Testis (tissue), 2 donors: ENCODE measurements at regions not wholly inside any gene's neighbourhood (a gene's known extent, or its start where the extent isn't known, plus 50 kb on each side); places are given as distances from the start of the nearest gene placed in this dataset.
A peak's percentile ranks its signal among the peaks of the same experiment; 100 is the strongest.

Source experiments
- DNase-seq: peaks from one replicate; pipeline ENCODE4 v3.0.0-alpha.2; 2019
- H3K27ac ChIP-seq, 2 donors: fragments of 200-600 bp; sonication (generic); one replicate each; pipeline ENCODE4 v1.5.1; 2019
- H3K27me3 ChIP-seq: fragments of 200-600 bp; sonication (generic); one replicate; pipeline ENCODE4 v1.5.1; 2019
- H3K36me3 ChIP-seq: fragments of 200-600 bp; sonication (generic); one replicate; pipeline ENCODE4 v1.5.1; 2017; ENCODE audit warnings: low read depth; ENCODE audit errors: missing control alignments
- H3K4me1 ChIP-seq: fragments of 200-600 bp; sonication (generic); one replicate; pipeline ENCODE4 v1.5.1; 2019
- H3K4me3 ChIP-seq, 2 donors: fragments of 200-600 bp; sonication (generic); one replicate each; pipeline ENCODE4 v1.5.1; 2017 to 2019
- H3K9me3 ChIP-seq: fragments of 200-600 bp; sonication (generic); one replicate; pipeline ENCODE4 v1.5.1; 2017
- CTCF ChIP-seq, 3 experiments: fragments of 450-650 bp in 2 of 3; fragments of 200-600 bp in 1 of 3; sonication (generic) in 1 of 3; IDR thresholded peaks; one replicate each; pipeline ENCODE4 v1.5.1; 2016 to 2019; ENCODE audit warnings: antibody characterized with exemption in 3 of 3, mild to moderate bottlenecking in 2 of 3, moderate library complexity in 1 of 3
- POLR2A ChIP-seq: fragments of 450-650 bp; IDR thresholded peaks from one replicate; pipeline ENCODE4 v1.6.1; 2017; ENCODE audit warnings: antibody characterized with exemption, mild to moderate bottlenecking, moderate library complexity
- WGBS, 2 donors: methylation state at CpG; one replicate each; pipeline ENCODE4 v1.1.5; 2018; 5-methylcytosine and 5-hydroxymethylcytosine counted together
- intact Hi-C: fragments of 100-400 bp; cut with DNase I; formaldehyde crosslinking; loops from one replicate; pipeline ENCODE4 v1.15.1; 2023; ENCODE audit warnings: low total_unique reads

- H3K27me3 ChIP-seq = no peaks in the 10 kb centered on the region
- H3K4me3 ChIP-seq = no peak overlapping the region
- H3K4me1 ChIP-seq = no peaks in the 10 kb centered on the region
- no peak overlapping the region for H3K27ac ChIP-seq
- WGBS, 2 donors = 23 to 31% methylated on average over 4 of the region's 4 CpGs
- DNase-seq = peak; percentile 73
- intact Hi-C loops = no loop called here
- H3K36me3 ChIP-seq = no peaks in the 10 kb centered on the region
- TF ChIP-seq CTCF (IDR thresholded peaks at IDR 0.05) (peak in 2 of 3 experiments; percentile 50 to 78), POLR2A (no peak)
- no peaks in the 10 kb centered on the region for H3K9me3 ChIP-seq
Observed at GRCh38 chr13:31431722-31432137, 232.0 kb downstream of the B3GLCT start.

- no peaks in the 10 kb centered on the region for H3K36me3 ChIP-seq
- no peaks in the 10 kb centered on the region for H3K4me1 ChIP-seq
- H3K27ac ChIP-seq = no peak overlapping the region
- intact Hi-C loops = no loop called here
- no peak overlapping the region for H3K4me3 ChIP-seq
- 55 to 68% methylated on average over 1 of the region's 1 CpG for WGBS, 2 donors
- no peak for TF ChIP-seq POLR2A
- H3K9me3 ChIP-seq = no peaks in the 10 kb centered on the region
- DNase-seq = no peak
- no peaks in the 10 kb centered on the region for H3K27me3 ChIP-seq
Observed at GRCh38 chr13:31433207-31433606, 233.4 kb downstream of the B3GLCT start.

GRCh38 chr13:31433746-31434145 lies 234.0 kb downstream of the B3GLCT start:
- 78 to 79% methylated on average over 7 of the region's 7 CpGs for WGBS, 2 donors
- H3K27me3 ChIP-seq = no peaks in the 10 kb centered on the region

GRCh38 chr13:31434613-31435012 lies 234.8 kb downstream of the B3GLCT start:
- intact Hi-C loops = no loop called here
- H3K9me3 ChIP-seq = no peaks in the 10 kb centered on the region
- no peak for DNase-seq
- H3K27ac ChIP-seq = no peak overlapping the region
- TF ChIP-seq CTCF (IDR thresholded peaks at IDR 0.05) (no peak), POLR2A (no peak)
- 89 to 90% methylated on average over 8 of the region's 8 CpGs for WGBS, 2 donors
- H3K36me3 ChIP-seq = no peaks in the 10 kb centered on the region
- H3K4me1 ChIP-seq = no peaks in the 10 kb centered on the region
- no peaks in the 10 kb centered on the region for H3K27me3 ChIP-seq
- H3K4me3 ChIP-seq = no peak overlapping the region

More at GRCh38 chr13:31433746-31434145, 234.0 kb downstream of the B3GLCT start:
- no peaks in the 10 kb centered on the region for H3K36me3 ChIP-seq
- no peak overlapping the region for H3K27ac ChIP-seq
- H3K9me3 ChIP-seq = no peaks in the 10 kb centered on the region
- no peak for DNase-seq
- no peaks in the 10 kb centered on the region for H3K4me1 ChIP-seq
- H3K4me3 ChIP-seq = no peak overlapping the region
- intact Hi-C loops = no loop called here
- TF ChIP-seq CTCF (IDR thresholded peaks at IDR 0.05) (no peak), POLR2A (no peak)

- DNase-seq = no peak
- TF ChIP-seq POLR2A (no peak), CTCF (IDR thresholded peaks at IDR 0.05) (no peak)
- H3K36me3 ChIP-seq = no peaks in the 10 kb centered on the region
- WGBS, 2 donors = 87 to 89% methylated on average over 4 of the region's 4 CpGs
- H3K27ac ChIP-seq = no peak overlapping the region
- no peaks in the 10 kb centered on the region for H3K4me1 ChIP-seq
- H3K9me3 ChIP-seq = no peaks in the 10 kb centered on the region
- H3K4me3 ChIP-seq = no peak overlapping the region
- no peaks in the 10 kb centered on the region for H3K27me3 ChIP-seq
- intact Hi-C loops = no loop called here
Observed at GRCh38 chr13:31435536-31435935, 235.8 kb downstream of the B3GLCT start.
